GM19372 (cell line): ENCODE measurements at regions not wholly inside any gene's neighbourhood (a gene's known extent, or its start where the extent isn't known, plus 50 kb on each side); places are given as distances from the start of the nearest gene placed in this dataset.
"Not testable (repeated sequence)": the region's sequence is repeated elsewhere in the genome, so short reads cannot be mapped to it uniquely, and the experiment has no call there.

Experiments used
- ATAC-seq: cut with Tn5 transposase; IDR thresholded peaks from one replicate; pipeline ENCODE4 v1.9.1; 2021; ENCODE audit warnings: mild to moderate bottlenecking, low read depth, moderate library complexity; ENCODE audit not compliant: unreplicated experiment

GRCh38 chr18:60067426-60068210 lies 167.8 kb downstream of the PMAIP1 start:
- no peak for ATAC-seq

- ATAC-seq, result no peak
Measured at GRCh38 chr18:60066219-60066975, 166.6 kb downstream of the PMAIP1 start.

- ATAC-seq, result no peak
Measured at GRCh38 chr18:60064271-60064670, 164.5 kb downstream of the PMAIP1 start.

GRCh38 chr18:60062831-60063230 lies 163.0 kb downstream of the PMAIP1 start:
- ATAC-seq, result not testable (repeated sequence)

DNA sequence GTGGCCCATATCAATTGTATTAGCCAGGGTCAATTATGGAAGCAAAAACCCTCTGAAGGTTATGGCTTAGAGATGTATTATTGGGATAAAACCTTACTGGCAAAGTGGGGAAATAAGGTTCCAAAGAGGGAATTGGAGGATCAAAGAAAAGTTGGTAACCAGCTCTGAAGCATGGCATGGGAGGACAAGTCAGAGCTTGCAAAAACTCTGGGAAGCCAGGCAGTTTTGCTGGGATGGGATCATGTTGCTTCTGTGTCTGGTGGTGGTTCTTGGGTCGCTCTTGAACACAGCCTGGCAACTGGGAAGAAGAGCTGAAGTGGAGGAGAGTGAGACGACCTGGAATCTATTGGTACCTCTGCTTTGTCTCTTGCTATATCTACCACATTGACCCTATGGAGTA lies 162.6 kb downstream of the PMAIP1 start:
- no peak for ATAC-seq

GRCh38 chr18:60060578-60060977 lies 160.8 kb downstream of the PMAIP1 start:
- ATAC-seq, result no peak

GRCh38 chr18:60060026-60060425 lies 160.2 kb downstream of the PMAIP1 start:
- ATAC-seq, result no peak

DNA sequence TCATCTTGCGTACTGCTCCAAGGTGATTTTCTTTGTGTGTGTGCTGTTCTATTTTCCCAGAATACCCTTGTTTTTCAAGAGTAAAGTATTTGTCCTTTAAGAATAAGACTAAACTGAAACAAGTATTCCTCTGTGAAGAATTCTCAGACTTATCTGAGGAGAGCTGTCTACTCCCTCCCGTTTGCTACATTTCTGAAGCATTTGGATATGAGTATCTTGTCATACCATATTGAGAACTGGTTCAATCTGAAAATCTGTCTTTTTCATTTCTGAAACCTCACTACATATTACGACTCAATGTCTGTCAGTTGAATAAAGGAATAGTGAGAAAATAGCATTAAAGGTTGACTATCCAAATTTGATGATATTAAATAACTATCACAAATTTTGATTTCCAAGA lies 159.4 kb downstream of the PMAIP1 start:
- no peak for ATAC-seq

GRCh38 chr18:60053747-60054304 lies 154.0 kb downstream of the PMAIP1 start:
- ATAC-seq, result no peak

DNA sequence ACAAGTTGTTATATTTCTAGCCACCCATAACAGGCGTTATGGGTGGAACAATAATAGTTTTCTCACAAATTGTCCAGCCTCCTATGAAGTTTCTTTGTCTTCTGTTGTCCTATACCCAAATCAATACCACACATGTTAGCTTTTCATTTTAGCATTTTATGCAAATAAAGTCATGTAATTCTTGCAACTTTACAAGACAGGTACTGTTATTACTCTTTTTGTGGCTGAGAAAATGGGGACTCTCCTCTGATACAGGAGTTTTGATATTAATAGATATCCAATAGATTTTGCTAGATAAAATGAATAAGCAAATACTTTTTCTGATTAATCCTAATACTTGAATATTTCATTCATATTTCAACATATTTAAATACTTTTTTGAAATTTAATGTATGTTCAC lies 151.0 kb downstream of the PMAIP1 start:
- no peak for ATAC-seq

DNA sequence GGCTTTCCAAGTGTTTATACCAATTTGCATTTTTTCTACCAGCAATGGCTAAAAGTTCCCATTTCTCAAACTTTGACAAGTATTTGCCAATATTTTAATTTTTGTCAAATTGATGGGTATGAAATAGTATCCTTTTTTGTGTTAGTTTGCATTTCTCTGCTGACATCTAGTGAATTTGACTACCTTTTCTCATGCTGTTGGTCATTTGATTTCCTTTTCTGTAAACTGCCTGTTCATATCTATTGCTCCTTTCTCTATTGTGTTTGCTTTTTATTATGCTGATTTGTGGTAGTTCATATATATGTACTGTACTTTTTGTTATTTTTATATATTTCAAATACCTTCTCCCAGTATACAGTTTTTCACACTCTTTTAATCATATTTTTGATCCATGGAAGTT lies 149.4 kb downstream of the PMAIP1 start:
- ATAC-seq, result no peak

GRCh38 chr18:60047556-60047955 lies 147.8 kb downstream of the PMAIP1 start:
- no peak for ATAC-seq

- no peak for ATAC-seq
Measured at GRCh38 chr18:60044290-60045006, 144.7 kb downstream of the PMAIP1 start.

- no peak for ATAC-seq
Measured at GRCh38 chr18:60040971-60041370, 141.2 kb downstream of the PMAIP1 start.

DNA sequence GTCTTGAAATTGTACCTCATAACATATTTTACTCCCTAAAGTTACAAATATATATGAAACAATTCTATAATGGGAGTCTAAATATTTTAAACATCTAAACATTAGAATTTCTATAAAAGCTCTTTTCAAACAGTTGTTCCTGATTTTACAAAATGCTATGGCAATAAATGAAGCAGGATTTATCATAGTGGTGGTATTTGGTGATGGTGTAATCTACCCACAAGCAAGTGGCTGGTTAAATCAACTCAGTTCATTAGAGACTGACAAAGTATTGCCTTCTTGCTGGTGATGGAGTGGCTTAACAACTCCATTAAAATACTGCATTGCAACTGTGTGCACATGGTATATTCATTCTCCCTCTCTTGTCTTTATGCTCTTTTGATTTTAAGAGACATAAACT lies 138.9 kb downstream of the PMAIP1 start:
- no peak for ATAC-seq

DNA sequence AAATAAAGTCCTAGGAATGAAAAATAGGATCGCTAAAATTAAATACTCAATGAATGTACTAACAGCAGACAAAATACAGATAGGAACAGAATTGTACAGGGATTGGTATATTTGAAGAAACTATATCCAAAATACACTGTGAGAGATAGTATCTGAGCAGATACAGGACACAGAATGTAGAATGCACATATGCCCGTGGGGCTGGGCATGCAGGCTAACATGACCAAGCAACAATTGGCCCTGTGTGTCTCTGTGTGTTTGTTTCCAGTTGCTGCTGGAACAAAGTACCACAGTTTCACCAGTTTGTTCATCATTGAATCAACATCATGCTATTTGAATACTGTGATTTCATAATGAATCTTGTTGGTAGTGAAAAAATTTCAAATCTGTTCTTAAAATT lies 127.6 kb downstream of the PMAIP1 start:
- no peak for ATAC-seq

GRCh38 chr18:60024857-60025256 lies 125.1 kb downstream of the PMAIP1 start:
- ATAC-seq, result no peak

DNA sequence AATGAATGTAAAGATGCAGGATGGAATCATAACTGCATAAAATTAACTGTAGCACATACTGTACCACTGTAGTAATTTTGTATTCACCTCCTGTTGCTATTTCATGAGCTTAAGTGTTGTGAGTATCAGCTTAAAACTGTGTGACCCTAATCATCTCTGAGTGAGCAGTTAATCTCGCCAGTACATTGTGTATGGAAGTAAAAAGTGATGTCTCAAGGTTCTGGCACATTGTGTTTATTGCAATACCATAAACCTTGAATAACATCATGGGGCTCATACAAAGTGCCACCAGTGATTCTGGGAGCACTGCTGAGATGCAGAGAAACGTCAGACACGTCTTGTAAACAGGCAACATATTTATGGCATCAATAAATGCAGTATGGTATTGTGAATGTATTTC lies 124.5 kb downstream of the PMAIP1 start:
- ATAC-seq, result no peak

GRCh38 chr18:60022671-60023276 lies 123.0 kb downstream of the PMAIP1 start:
- no peak for ATAC-seq

DNA sequence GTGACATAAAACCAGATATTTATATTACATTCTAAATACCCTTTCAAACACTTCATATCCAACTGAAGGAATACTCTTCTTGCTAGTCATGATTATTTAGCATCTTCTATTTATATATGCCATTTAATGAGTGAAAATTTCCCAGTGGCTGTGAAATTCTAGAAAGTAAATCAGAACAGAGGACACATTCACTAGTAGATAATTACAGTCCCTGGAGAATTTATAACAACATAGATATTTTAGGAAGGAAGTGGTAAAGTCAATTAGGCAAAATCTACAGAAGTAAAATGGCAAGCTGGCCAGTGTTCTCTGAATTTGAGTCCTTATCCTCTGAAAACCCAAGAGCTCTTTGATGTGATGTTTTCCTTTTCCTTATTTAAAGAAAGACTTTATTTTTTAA lies 121.8 kb downstream of the PMAIP1 start:
- no peak for ATAC-seq
